Astrocyte (in vitro differentiated cells and primary cell): ENCODE measurements at regions not wholly inside any gene's neighbourhood (a gene's known extent, or its start where the extent isn't known, plus 50 kb on each side); places are given as distances from the start of the nearest gene placed in this dataset.

Experiments used
- DNase-seq: peaks from one replicate; pipeline ENCODE4 v3.0.0-alpha.2; 2010; ENCODE audit warnings: low read depth
- FAIRE-seq: peaks from 2 replicates; lab custom pipeline; 2011; peaks lifted over from hg19 to GRCh38; lab: Jason Lieb, UNC
- H2AFZ ChIP-seq: 2 replicates; pipeline ENCODE4 v1.6.0; 2012; ENCODE audit warnings: low read depth, low read length, inconsistent platforms
- H3K27ac ChIP-seq: 2 replicates; pipeline ENCODE4 v1.5.1; 2011; ENCODE audit warnings: low read depth, low read length, inconsistent platforms
- H3K27me3 ChIP-seq: 2 replicates; pipeline ENCODE4 v1.6.0; 2011; ENCODE audit warnings: low read length, inconsistent platforms; ENCODE audit not compliant: insufficient read depth
- H3K36me3 ChIP-seq: 2 replicates; pipeline ENCODE4 v1.5.1; 2011; ENCODE audit warnings: low read length, inconsistent platforms; ENCODE audit not compliant: insufficient read depth
- H3K4me1 ChIP-seq: 2 replicates; pipeline ENCODE4 v1.5.1; 2011; ENCODE audit warnings: low read length, inconsistent platforms; ENCODE audit not compliant: insufficient read depth
- H3K4me2 ChIP-seq: 2 replicates; pipeline ENCODE4 v1.6.0; 2012; ENCODE audit warnings: low read length, inconsistent platforms
- H3K4me3 ChIP-seq: 2 replicates; pipeline ENCODE4 v1.5.1; 2011; ENCODE audit warnings: low read depth, mild to moderate bottlenecking, low read length, inconsistent platforms; ENCODE audit not compliant: insufficient read depth
- H3K79me2 ChIP-seq: 2 replicates; pipeline ENCODE4 v1.6.0; 2012; ENCODE audit warnings: mild to moderate bottlenecking, low read length, inconsistent platforms; ENCODE audit not compliant: insufficient read depth
- H3K9ac ChIP-seq: 2 replicates; pipeline ENCODE4 v1.6.0; 2012; ENCODE audit warnings: mild to moderate bottlenecking, low read length, inconsistent platforms
- H3K9me3 ChIP-seq: 2 replicates; pipeline ENCODE4 v1.5.1; 2012; ENCODE audit warnings: low read depth, mild to moderate bottlenecking, low read length, inconsistent platforms; ENCODE audit not compliant: insufficient read depth
- H4K20me1 ChIP-seq: 2 replicates; pipeline ENCODE4 v1.6.0; 2012; ENCODE audit warnings: low read length, inconsistent platforms; ENCODE audit not compliant: insufficient read depth
- H3K27ac Mint-ChIP-seq: one replicate; pipeline ENCODE4 v1.8.0; 2021; ENCODE audit warnings: mild to moderate bottlenecking, mixed read lengths; ENCODE audit not compliant: unreplicated experiment
- H3K27me3 Mint-ChIP-seq: one replicate; pipeline ENCODE4 v1.8.0; 2021; ENCODE audit warnings: low read depth, mixed read lengths; ENCODE audit not compliant: unreplicated experiment
- H3K36me3 Mint-ChIP-seq: one replicate; pipeline ENCODE4 v1.8.0; 2021; ENCODE audit warnings: low read depth, mixed read lengths; ENCODE audit not compliant: unreplicated experiment
- H3K4me1 Mint-ChIP-seq: one replicate; pipeline ENCODE4 v1.8.0; 2021; ENCODE audit warnings: low read depth, mixed read lengths; ENCODE audit not compliant: unreplicated experiment
- H3K4me3 Mint-ChIP-seq: one replicate; pipeline ENCODE4 v1.8.0; 2021; ENCODE audit warnings: mild to moderate bottlenecking, moderate library complexity, mixed read lengths; ENCODE audit not compliant: unreplicated experiment
- H3K9me3 Mint-ChIP-seq: one replicate; pipeline ENCODE4 v1.8.0; 2021; ENCODE audit warnings: mild to moderate bottlenecking, mixed read lengths; ENCODE audit not compliant: unreplicated experiment
- EZH2 ChIP-seq: IDR thresholded peaks from 2 replicates; pipeline ENCODE4 v1.6.1; 2012; ENCODE audit warnings: mild to moderate bottlenecking, low read length, inconsistent platforms; ENCODE audit not compliant: insufficient read depth
- TF ChIP-seq, protein P1 (sequence below): IDR thresholded peaks from 2 replicates; pipeline ENCODE4 v1.5.1; 2011; ENCODE audit warnings: low read depth, mild to moderate bottlenecking, inconsistent platforms, low read length, moderate library complexity; ENCODE audit not compliant: insufficient read depth

DNA sequence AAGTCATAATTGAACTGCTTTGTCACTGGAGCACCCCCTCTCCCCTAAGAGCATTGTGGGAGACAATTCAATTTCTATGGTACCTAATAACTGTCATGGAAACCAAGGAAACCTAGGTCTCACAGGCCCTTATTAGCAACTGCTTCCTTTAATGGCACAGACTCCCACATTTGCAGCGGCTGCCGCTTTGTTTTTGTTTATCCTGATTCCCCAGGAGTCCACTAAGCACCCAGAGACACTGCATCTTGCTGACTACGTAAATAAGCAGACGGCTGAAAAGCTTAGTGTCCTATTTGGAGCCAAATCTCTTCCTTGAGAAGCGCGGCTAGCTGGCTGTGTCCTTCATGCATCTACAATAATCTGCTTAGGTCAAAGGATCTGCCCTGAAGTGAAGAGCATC lies 494.4 kb downstream of the TMA16 start:
- DNase-seq (no peak), FAIRE-seq (no peak)
- Histone ChIP-seq H3K4me2 (peak overlapping the region; percentile 13), H2AFZ (peak overlapping the region; percentile 62), H3K9me3 (no peaks in the 10 kb centered on the region), H3K4me3 (no peak overlapping the region), H4K20me1 (no peaks in the 10 kb centered on the region), H3K27ac (no peak overlapping the region), H3K36me3 (no peaks in the 10 kb centered on the region), H3K27me3 (no peaks in the 10 kb centered on the region), H3K9ac (no peak overlapping the region), H3K79me2 (no peaks in the 10 kb centered on the region), H3K4me1 (no peaks in the 10 kb centered on the region)
- no peak overlapping the region for H3K4me3 Mint-ChIP-seq
- no peaks in the 10 kb centered on the region for H3K4me1 Mint-ChIP-seq
- H3K36me3 Mint-ChIP-seq: no peaks in the 10 kb centered on the region
- no peaks in the 10 kb centered on the region for H3K9me3 Mint-ChIP-seq
- H3K27ac Mint-ChIP-seq: no peak overlapping the region
- H3K27me3 Mint-ChIP-seq: peaks cover 2% of the 10 kb centered on the region
- no peak for TF ChIP-seq EZH2
- TF ChIP-seq, protein P1, sequence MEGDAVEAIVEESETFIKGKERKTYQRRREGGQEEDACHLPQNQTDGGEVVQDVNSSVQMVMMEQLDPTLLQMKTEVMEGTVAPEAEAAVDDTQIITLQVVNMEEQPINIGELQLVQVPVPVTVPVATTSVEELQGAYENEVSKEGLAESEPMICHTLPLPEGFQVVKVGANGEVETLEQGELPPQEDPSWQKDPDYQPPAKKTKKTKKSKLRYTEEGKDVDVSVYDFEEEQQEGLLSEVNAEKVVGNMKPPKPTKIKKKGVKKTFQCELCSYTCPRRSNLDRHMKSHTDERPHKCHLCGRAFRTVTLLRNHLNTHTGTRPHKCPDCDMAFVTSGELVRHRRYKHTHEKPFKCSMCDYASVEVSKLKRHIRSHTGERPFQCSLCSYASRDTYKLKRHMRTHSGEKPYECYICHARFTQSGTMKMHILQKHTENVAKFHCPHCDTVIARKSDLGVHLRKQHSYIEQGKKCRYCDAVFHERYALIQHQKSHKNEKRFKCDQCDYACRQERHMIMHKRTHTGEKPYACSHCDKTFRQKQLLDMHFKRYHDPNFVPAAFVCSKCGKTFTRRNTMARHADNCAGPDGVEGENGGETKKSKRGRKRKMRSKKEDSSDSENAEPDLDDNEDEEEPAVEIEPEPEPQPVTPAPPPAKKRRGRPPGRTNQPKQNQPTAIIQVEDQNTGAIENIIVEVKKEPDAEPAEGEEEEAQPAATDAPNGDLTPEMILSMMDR: no peak

GRCh38 chr4:163991298-163991865 lies 496.9 kb downstream of the TMA16 start:
- TF ChIP-seq, protein P1: no peak
- no peak for TF ChIP-seq EZH2
- H3K4me3 Mint-ChIP-seq: no peak overlapping the region

DNA sequence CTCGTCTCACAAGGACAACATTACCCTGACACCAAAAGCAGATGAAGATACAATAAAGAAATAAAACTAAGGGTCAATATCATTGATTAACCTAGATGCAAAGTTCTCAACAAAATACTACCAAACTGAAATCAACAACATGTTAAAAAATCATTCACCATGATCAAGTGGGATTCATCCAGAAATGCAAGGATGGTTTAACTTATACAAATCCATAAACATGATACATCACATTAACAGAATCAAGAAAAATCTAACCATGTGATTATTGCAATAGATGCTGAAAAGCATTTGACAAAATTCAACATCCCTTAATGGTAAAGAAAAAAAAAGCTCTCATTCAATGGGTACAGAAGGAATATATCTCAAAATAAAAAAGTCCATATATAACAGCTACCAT lies 514.9 kb downstream of the TMA16 start:
- no peak overlapping the region for H2AFZ ChIP-seq
- H3K27me3 ChIP-seq: no peaks in the 10 kb centered on the region
- no peak overlapping the region for H3K4me2 ChIP-seq
- Mint-ChIP-seq H3K36me3 (no peaks in the 10 kb centered on the region), H3K27ac (no peak overlapping the region), H3K4me3 (no peak overlapping the region), H3K9me3 (no peaks in the 10 kb centered on the region), H3K27me3 (no peaks in the 10 kb centered on the region), H3K4me1 (no peaks in the 10 kb centered on the region)
- H3K27ac ChIP-seq: no peak overlapping the region
- FAIRE-seq (no peak), DNase-seq (no peak)
- no peak overlapping the region for H3K4me3 ChIP-seq
- TF ChIP-seq, protein P1: no peak
- TF ChIP-seq EZH2: no peak
- no peak overlapping the region for H3K9ac ChIP-seq
- H3K4me1 ChIP-seq: no peaks in the 10 kb centered on the region
- no peaks in the 10 kb centered on the region for H4K20me1 ChIP-seq
- no peaks in the 10 kb centered on the region for H3K36me3 ChIP-seq
- H3K9me3 ChIP-seq: no peaks in the 10 kb centered on the region
- no peaks in the 10 kb centered on the region for H3K79me2 ChIP-seq

More at GRCh38 chr4:163991298-163991865, 496.9 kb downstream of the TMA16 start:
- H3K9me3 ChIP-seq: no peaks in the 10 kb centered on the region
- H3K27ac ChIP-seq: no peak overlapping the region
- Mint-ChIP-seq H3K4me1 (no peaks in the 10 kb centered on the region), H3K27ac (no peak overlapping the region), H3K27me3 (peaks cover 2% of the 10 kb centered on the region), H3K9me3 (no peaks in the 10 kb centered on the region), H3K36me3 (no peaks in the 10 kb centered on the region)
- FAIRE-seq: no peak
- H3K27me3 ChIP-seq: no peaks in the 10 kb centered on the region
- no peak overlapping the region for H3K4me3 ChIP-seq
- DNase-seq: peak; percentile 26
- H2AFZ ChIP-seq: no peak overlapping the region
- no peak overlapping the region for H3K4me2 ChIP-seq
- H4K20me1 ChIP-seq: no peaks in the 10 kb centered on the region
- H3K36me3 ChIP-seq: no peaks in the 10 kb centered on the region
- H3K4me1 ChIP-seq: no peaks in the 10 kb centered on the region
- H3K9ac ChIP-seq: no peak overlapping the region
- H3K79me2 ChIP-seq: no peaks in the 10 kb centered on the region
